Ureter (tissue), 1 donor: ENCODE measurements at regions not wholly inside any gene's neighbourhood (a gene's known extent, or its start where the extent isn't known, plus 50 kb on each side); places are given as distances from the start of the nearest gene placed in this dataset.
"Not testable (repeated sequence)": the region's sequence is repeated elsewhere in the genome, so short reads cannot be mapped to it uniquely, and the experiment has no call there.

Experiments used
- DNase-seq: peaks from one replicate; pipeline ENCODE4 v3.0.0-alpha.2; 2020; ENCODE audit warnings: low spot score
- donor health status: DM: yes; HTN: yes; CAD: no.

DNA sequence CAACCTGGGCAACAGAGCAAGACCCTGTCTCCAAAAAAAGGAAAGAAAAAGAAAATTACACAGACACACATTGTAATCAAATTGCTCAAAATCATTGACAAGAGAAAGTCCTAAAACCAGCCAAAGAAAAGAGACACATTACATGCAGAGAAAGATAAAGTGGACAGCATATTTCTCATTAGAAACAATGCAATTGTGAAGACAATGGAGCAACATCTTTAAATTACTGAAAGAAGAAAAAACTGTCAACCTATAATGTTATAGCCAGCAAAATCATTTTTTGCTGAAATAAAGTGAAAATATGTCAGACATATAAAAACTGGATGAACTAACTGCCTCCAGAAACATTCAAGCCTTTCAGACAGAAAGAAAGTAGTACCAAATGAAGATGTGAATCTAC lies 120.6 kb downstream of the TMEM167A start:
- DNase-seq = no peak

DNA sequence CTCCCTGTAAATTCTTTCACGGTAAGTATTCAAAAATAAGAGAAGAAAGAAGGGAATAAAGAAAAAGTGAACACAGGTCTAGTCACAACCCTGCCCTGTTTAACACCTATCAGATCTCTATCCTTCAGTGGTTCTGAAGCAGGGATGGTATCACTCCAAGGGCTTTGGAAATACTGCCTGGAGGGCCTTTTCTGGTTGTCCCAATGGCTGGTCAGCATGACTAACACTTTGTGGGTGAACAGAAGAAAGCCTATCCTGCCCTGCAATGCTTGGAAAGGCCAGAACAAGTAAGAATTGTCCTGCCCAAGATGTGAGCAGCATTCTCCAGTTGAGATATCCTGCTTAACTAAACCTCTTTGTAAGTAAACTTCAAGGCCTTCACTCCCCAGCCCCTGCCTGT lies 124.9 kb downstream of the TMEM167A start:
- DNase-seq = no peak

GRCh38 chr5:82944267-82944666 lies 132.9 kb downstream of the TMEM167A start:
- DNase-seq = not testable (repeated sequence)

DNA sequence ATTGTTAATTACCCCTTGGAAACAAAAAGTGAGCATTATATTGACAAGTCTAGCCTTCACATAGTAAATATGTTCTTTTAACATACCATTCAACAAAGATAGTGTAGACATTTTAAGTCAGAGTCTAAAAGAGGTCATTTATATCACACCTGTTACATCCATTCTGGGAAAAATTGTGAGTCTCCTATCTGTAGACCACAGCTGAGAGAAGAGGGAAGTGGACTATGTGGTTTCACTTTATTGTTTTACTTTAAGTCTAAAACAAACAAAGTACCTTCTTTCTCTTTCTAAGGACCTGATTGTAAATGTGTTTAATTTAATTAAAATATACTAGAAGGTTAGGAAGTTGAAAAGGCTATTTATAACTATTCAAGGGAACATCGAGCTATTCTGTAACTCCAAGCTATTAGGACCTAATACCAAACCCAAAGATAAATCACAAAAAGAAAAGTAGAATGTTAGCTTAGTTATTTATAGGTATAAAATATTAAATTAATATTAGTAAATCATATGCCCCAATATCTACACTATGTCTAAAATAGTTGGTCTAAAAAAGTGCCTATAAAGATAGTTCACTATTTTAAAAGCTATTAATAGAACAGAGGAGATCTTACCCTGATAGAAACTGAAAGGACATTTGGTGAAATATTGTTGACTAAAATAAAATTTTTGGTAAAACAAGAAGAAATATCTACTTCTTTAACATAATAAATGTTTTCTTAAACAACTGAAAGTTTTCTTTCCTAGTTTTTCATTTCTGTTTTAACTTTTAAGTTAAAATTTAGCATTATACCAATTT lies 134.9 kb downstream of the TMEM167A start:
- no peak for DNase-seq

- DNase-seq = no peak
Measured at GRCh38 chr5:82938901-82939725, 138.1 kb downstream of the TMEM167A start.

DNA sequence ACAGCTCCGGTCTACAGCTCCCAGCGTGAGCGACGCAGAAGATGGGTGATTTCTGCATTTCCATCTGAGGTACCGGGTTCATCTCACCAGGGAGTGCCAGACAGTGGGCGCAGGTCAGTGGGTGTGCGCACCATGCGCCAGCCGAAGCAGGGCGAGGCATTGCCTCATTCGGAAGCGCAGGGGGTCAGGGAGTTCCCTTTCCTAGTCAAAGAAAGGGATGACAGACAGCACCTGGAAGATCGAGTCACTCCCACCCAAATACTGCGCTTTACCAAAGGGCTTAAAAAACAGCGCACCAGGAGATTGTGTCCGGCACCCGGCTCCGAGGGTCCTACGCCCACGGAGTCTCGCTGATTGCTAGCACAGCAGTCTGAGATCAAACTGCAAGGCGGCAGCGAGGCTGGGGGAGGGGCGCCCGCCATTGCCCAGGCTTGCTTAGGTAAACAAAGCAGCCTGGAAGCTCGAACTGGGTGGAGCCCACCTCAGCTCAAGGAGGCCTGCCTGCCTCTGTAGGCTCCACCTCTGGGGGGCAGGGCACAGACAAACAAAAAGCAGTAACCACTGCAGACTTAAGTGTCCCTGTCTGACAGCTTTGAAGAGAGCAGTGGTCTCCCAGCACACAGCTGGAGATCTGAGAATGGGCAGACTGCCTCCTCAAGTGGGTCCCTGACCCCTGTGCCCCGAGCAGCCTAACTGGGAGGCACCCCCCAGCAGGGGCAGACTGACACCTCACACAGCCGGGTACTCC lies 144.5 kb downstream of the TMEM167A start:
- DNase-seq = not testable (repeated sequence)

GRCh38 chr5:82931110-82931509 lies 146.1 kb downstream of the TMEM167A start:
- DNase-seq = no peak

- DNase-seq = no peak
Measured at GRCh38 chr5:82925061-82925411, 152.2 kb downstream of the TMEM167A start.

- no peak for DNase-seq
Measured at GRCh38 chr5:82924226-82925060, 152.8 kb downstream of the TMEM167A start.

DNA sequence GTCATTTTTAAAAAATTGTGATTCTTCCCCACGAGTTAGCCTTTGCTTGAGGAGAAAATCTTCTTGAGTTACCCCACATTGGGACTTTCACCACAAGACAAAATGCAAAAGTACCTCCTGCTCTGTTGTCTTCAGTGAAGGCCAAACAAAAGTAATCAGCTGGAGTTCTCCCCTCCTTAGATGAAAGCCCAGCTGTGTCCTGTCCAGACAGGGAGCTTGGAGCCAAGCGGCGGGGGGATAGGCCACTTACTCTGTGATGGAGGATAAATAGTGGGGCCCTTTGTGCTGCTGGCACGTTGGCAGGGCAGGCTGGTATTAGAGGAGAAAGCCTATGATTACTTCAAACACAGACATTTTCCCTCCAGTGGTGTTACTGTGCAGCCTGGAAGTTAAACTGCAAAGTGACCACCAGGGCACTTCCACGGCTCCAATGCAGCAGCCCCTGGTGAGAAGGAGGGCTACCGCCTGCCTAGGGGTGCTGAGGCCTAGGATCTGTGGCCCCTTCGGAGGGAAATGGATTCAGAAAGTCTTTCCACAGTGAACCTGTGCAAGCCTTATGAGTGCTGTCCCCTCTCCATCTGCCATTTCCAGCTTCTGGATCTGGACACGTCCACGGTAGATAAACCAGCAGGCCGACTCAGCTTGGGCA lies 155.0 kb downstream of the TMEM167A start:
- DNase-seq = no peak

- DNase-seq = no peak
Measured at GRCh38 chr5:82918311-82919031, 158.7 kb downstream of the TMEM167A start.

DNA sequence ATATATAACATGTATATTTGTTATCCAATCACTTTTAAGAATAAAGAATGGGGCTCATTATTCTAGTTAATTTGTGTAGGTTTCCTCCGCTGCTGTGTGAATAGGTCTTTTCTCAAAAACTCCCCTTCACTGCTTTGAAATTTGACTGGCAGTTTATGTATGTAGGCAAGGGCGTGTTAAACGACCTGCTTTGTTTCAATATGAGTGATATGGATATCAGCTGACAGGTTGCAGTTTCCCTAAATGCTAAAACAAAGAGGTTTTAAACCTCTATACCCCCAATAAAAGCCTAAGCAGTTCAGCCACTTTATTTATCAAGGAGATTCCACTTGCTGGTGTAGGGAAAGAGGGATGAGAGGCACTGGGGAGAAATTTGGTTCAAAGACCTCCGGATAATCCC lies 159.6 kb downstream of the TMEM167A start:
- DNase-seq = no peak

DNA sequence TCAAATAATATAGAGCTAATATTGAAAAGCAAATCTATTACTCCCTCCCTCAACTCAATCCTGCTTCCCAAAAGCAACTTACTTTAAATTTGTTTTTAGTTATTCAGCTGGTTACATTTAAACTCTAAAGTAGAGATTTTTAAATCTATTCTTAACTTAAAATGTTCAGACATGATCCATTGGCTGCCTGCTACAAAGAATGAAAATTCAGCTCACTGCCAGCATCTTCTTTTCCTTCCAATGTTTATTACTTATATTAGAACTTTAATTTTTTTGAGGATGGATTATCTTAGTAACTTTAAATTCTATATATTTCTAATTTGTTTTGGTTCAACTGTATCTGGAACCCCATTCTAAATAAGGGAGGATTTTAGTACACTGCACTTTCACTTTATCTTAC lies 163.2 kb downstream of the TMEM167A start:
- no peak for DNase-seq

GRCh38 chr5:82912462-82912861 lies 164.7 kb downstream of the TMEM167A start:
- DNase-seq = no peak

GRCh38 chr5:82911910-82912309 lies 165.3 kb downstream of the TMEM167A start:
- no peak for DNase-seq

- no peak for DNase-seq
Measured at GRCh38 chr5:82910905-82911304, 166.3 kb downstream of the TMEM167A start.

GRCh38 chr5:82910491-82910890 lies 166.7 kb downstream of the TMEM167A start:
- no peak for DNase-seq

- DNase-seq = no peak
Measured at GRCh38 chr5:82909771-82910170, 167.4 kb downstream of the TMEM167A start.

DNA sequence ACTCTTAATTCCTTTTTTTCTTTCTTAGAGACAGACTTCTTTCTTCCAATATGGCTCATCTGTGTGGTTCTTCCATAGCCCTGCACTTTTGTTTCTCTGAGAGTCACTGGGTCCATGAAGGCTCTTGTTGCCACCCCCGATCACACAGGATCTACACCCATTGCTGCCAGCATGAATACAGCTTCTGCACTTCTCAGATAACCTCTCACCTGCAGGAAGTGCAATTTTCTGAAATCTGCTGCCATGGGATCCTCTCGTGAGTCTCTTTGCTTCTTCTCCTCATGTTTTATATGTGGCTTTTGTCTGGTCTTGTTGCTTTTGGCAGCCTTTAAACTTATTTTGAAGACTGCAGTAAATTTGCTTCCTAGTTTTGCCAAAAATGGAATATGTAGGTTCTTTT lies 171.2 kb downstream of the TMEM167A start:
- no peak for DNase-seq

DNA sequence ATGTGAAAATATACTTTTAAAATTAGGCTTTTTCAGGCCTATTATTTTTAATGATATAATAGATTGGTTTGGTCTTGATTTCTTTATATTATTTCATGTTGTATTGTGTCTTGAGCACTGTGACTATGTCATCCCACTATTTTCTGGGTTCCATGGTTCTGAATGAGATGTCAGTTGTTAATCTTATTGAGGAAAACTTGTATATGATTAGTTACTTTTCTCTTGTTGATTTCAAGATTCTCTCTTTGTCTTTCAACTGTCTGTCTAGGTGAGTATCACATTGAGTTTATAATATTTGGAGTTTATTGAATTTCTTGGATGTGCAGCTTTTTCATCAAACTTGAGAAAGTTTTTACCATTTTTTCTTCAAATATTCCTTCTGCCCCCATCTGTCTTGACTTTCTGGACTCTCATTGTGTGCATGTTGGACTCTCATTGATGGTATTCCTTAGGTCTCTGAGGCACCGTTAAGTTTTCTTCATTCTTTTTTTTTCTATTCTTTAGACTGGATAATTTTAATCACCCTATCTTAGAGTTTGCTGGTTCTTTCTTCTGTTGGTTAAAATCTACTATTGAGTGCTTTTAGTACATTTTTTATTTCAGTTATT lies 175.8 kb downstream of the TMEM167A start:
- no peak for DNase-seq
